Small intestine (tissue), 7 donors: ENCODE measurements at regions not wholly inside any gene's neighbourhood (a gene's known extent, or its start where the extent isn't known, plus 50 kb on each side); places are given as distances from the start of the nearest gene placed in this dataset.

Experiments
- DNase-seq, 2 donors: peaks; one replicate each; pipeline versions ENCODE4 v3.0.0 to v3.0.0-alpha.2; 2013
- FAIRE-seq: peaks from 2 replicates; lab custom pipeline; 2012; peaks lifted over from hg19 to GRCh38; lab: Jason Lieb, UNC
- H3K27ac ChIP-seq, 3 donors: one replicate each; pipeline ENCODE4 v1.5.1; 2013; ENCODE audit warnings: low read length in 2 of 3, mild to moderate bottlenecking in 2 of 3, control low read depth in 1 of 3, inconsistent platforms in 1 of 3, low read depth in 1 of 3, moderate library complexity in 1 of 3
- H3K27me3 ChIP-seq, 3 donors: one replicate each; pipeline ENCODE4 v1.6.1; 2013; ENCODE audit warnings: low read length in 3 of 3, inconsistent platforms in 1 of 3; ENCODE audit not compliant: control insufficient read depth in 3 of 3, insufficient read depth in 3 of 3
- H3K36me3 ChIP-seq, 3 donors: one replicate each; pipeline ENCODE4 v1.6.1; 2013; ENCODE audit warnings: low read length in 3 of 3, inconsistent platforms in 1 of 3, low read depth in 1 of 3, mild to moderate bottlenecking in 1 of 3, moderate library complexity in 1 of 3; ENCODE audit not compliant: control insufficient read depth in 3 of 3, insufficient read depth in 2 of 3
- H3K4me1 ChIP-seq, 3 donors: one replicate each; pipeline ENCODE4 v1.6.1; 2013; ENCODE audit warnings: low read length in 2 of 3, inconsistent platforms in 1 of 3, low read depth in 1 of 3, mild to moderate bottlenecking in 1 of 3, moderate library complexity in 1 of 3; ENCODE audit not compliant: control insufficient read depth in 3 of 3, insufficient read depth in 2 of 3
- H3K4me3 ChIP-seq, 3 donors: one replicate each; pipeline ENCODE4 v1.5.1; 2013; ENCODE audit warnings: low read length in 3 of 3, control low read depth in 1 of 3, inconsistent platforms in 1 of 3, low read depth in 1 of 3, mild to moderate bottlenecking in 1 of 3, moderate library complexity in 1 of 3
- H3K9me3 ChIP-seq, 2 donors: one replicate each; pipeline ENCODE4 v1.6.1; 2013; ENCODE audit warnings: low read depth in 1 of 2, low read length in 1 of 2; ENCODE audit not compliant: control insufficient read depth in 2 of 2, insufficient read depth in 1 of 2
- WGBS, 3 donors: extraction: QIAGEN DNeasy Blood & Tissue Kit; methylation state at CpG; one replicate each; pipeline ENCODE4 v1.1.7; 2013; 5-methylcytosine and 5-hydroxymethylcytosine counted together
- donor health status: healthy with polysubstance abuse.
- donor health status: control.
- donor health status: control.
- donor health status: Bipolar disorder and iron deficiency.
- donor health status: healthy.

- no peak for DNase-seq
- WGBS, 3 donors = 23 to 32% (median 25%) methylated on average over 5 of the region's 5 CpGs
- no peak for FAIRE-seq
- H3K27ac ChIP-seq = no peak overlapping the region
- H3K4me1 ChIP-seq = no peaks in the 10 kb centered on the region
- no peaks in the 10 kb centered on the region for H3K9me3 ChIP-seq
- H3K27me3 ChIP-seq = peaks cover 0 to 5% (median 0%) of the 10 kb centered on the region in 3 donors
- H3K36me3 ChIP-seq = no peaks in the 10 kb centered on the region
- H3K4me3 ChIP-seq = no peak overlapping the region
Observed at GRCh38 chr6:125670568-125670967, 78.9 kb upstream of the HEY2 start.

GRCh38 chr6:125671323-125671722, 78.1 kb upstream of the HEY2 start:
- no peaks in the 10 kb centered on the region for H3K9me3 ChIP-seq
- H3K36me3 ChIP-seq = no peaks in the 10 kb centered on the region
- no peak overlapping the region for H3K4me3 ChIP-seq
- no peaks in the 10 kb centered on the region for H3K4me1 ChIP-seq
- H3K27me3 ChIP-seq = peaks cover 0 to 5% (median 0%) of the 10 kb centered on the region in 3 donors
- H3K27ac ChIP-seq = no peak overlapping the region
- no peak for DNase-seq
- FAIRE-seq = no peak
- WGBS, 3 donors = 40 to 77% (median 48%) methylated on average over 1 of the region's 1 CpG

GRCh38 chr6:125674230-125674629, 75.2 kb upstream of the HEY2 start:
- H3K27me3 ChIP-seq = peaks cover 0 to 3% (median 0%) of the 10 kb centered on the region in 3 donors
- 91 to 92% (median 91%) methylated on average over 5 of the region's 5 CpGs for WGBS, 3 donors
- no peaks in the 10 kb centered on the region for H3K9me3 ChIP-seq
- DNase-seq (no peak), FAIRE-seq (no peak)
- H3K4me3 ChIP-seq = no peak overlapping the region
- no peaks in the 10 kb centered on the region for H3K36me3 ChIP-seq
- no peaks in the 10 kb centered on the region for H3K4me1 ChIP-seq
- no peak overlapping the region for H3K27ac ChIP-seq

- H3K27ac ChIP-seq = no peak overlapping the region
- FAIRE-seq = no peak
- no peak for DNase-seq
- H3K4me1 ChIP-seq = no peaks in the 10 kb centered on the region
- no peak overlapping the region for H3K4me3 ChIP-seq
- H3K36me3 ChIP-seq = no peaks in the 10 kb centered on the region
- H3K9me3 ChIP-seq = no peaks in the 10 kb centered on the region
- WGBS, 3 donors = 45 to 67% (median 53%) methylated on average over 4 of the region's 4 CpGs
- H3K27me3 ChIP-seq = no peaks in the 10 kb centered on the region
Observed at GRCh38 chr6:125678601-125679000, 70.8 kb upstream of the HEY2 start.

GRCh38 chr6:125679128-125679527, 70.3 kb upstream of the HEY2 start:
- Histone ChIP-seq H3K9me3 (no peaks in the 10 kb centered on the region), H3K4me3 (no peak overlapping the region), H3K36me3 (no peaks in the 10 kb centered on the region), H3K27me3 (no peaks in the 10 kb centered on the region), H3K4me1 (no peaks in the 10 kb centered on the region), H3K27ac (no peak overlapping the region)
- no peak for FAIRE-seq
- DNase-seq = no peak
- WGBS, 3 donors = 54 to 75% (median 62%) methylated on average over 4 of the region's 4 CpGs

- FAIRE-seq (no peak), DNase-seq (no peak)
- Histone ChIP-seq H3K27me3 (no peaks in the 10 kb centered on the region), H3K27ac (no peak overlapping the region), H3K4me3 (no peak overlapping the region), H3K9me3 (no peaks in the 10 kb centered on the region), H3K4me1 (no peaks in the 10 kb centered on the region), H3K36me3 (no peaks in the 10 kb centered on the region)
- 56 to 73% (median 69%) methylated on average over 2 of the region's 2 CpGs for WGBS, 3 donors
Observed at GRCh38 chr6:125679651-125680050, 69.8 kb upstream of the HEY2 start.

- no peak overlapping the region for H3K27ac ChIP-seq
- no peak for DNase-seq
- H3K4me3 ChIP-seq = no peak overlapping the region
- H3K4me1 ChIP-seq = no peaks in the 10 kb centered on the region
- H3K36me3 ChIP-seq = no peaks in the 10 kb centered on the region
- FAIRE-seq = no peak
- H3K9me3 ChIP-seq = no peaks in the 10 kb centered on the region
- H3K27me3 ChIP-seq = no peaks in the 10 kb centered on the region
Observed at GRCh38 chr6:125682939-125683338, 66.5 kb upstream of the HEY2 start.

- Histone ChIP-seq H3K27ac (no peak overlapping the region), H3K4me1 (no peaks in the 10 kb centered on the region), H3K27me3 (no peaks in the 10 kb centered on the region), H3K9me3 (peaks cover 0 to 1% of the 10 kb centered on the region in 2 donors), H3K36me3 (no peaks in the 10 kb centered on the region), H3K4me3 (no peak overlapping the region)
- peak; percentile 47 for FAIRE-seq
- DNase-seq = no peak
- 82 to 95% (median 84%) methylated on average over 1 of the region's 1 CpG for WGBS, 3 donors
Observed at GRCh38 chr6:125688138-125688537, 61.3 kb upstream of the HEY2 start.

- H3K36me3 ChIP-seq = no peaks in the 10 kb centered on the region
- no peaks in the 10 kb centered on the region for H3K27me3 ChIP-seq
- H3K4me3 ChIP-seq = no peak overlapping the region
- no peaks in the 10 kb centered on the region for H3K4me1 ChIP-seq
- no peak for FAIRE-seq
- no peak overlapping the region for H3K27ac ChIP-seq
- H3K9me3 ChIP-seq = peaks cover 0 to 1% of the 10 kb centered on the region in 2 donors
- DNase-seq = no peak
- 0 to 54% (median 50%) methylated on average over 1 of the region's 1 CpG for WGBS, 3 donors
Observed at GRCh38 chr6:125693480-125693879, 56.0 kb upstream of the HEY2 start.
